Urothelium cell line (cell line): ENCODE measurements at regions not wholly inside any gene's neighbourhood (a gene's known extent, or its start where the extent isn't known, plus 50 kb on each side); places are given as distances from the start of the nearest gene placed in this dataset.
"Not testable (repeated sequence)": the region's sequence is repeated elsewhere in the genome, so short reads cannot be mapped to it uniquely, and the experiment has no call there.

Experiments
- DNase-seq: peaks from one replicate; pipeline ENCODE4 v3.0.0; 2011; ENCODE audit warnings: low spot score, mixed read lengths
- FAIRE-seq: peaks from 2 replicates; lab custom pipeline; 2011; peaks lifted over from hg19 to GRCh38; lab: Jason Lieb, UNC

- no peak for FAIRE-seq
Measured at GRCh38 chr4:12414181-12414812, 985.6 kb upstream of the HS3ST1 start.

GRCh38 chr4:12411072-12411471, 982.4 kb upstream of the HS3ST1 start:
- no peak for DNase-seq
- FAIRE-seq, result no peak

More at GRCh38 chr4:12414181-12414812, 985.6 kb upstream of the HS3ST1 start:
- no peak for DNase-seq

GRCh38 chr4:12409507-12410190, 981.0 kb upstream of the HS3ST1 start:
- FAIRE-seq (no peak), DNase-seq (peak; percentile 29)

GRCh38 chr4:12408364-12408763, 979.7 kb upstream of the HS3ST1 start:
- DNase-seq (no peak), FAIRE-seq (no peak)

- no peak for DNase-seq
- FAIRE-seq, result no peak
Measured at GRCh38 chr4:12403175-12403574, 974.5 kb upstream of the HS3ST1 start.

- DNase-seq (no peak), FAIRE-seq (no peak)
Measured at GRCh38 chr4:12399781-12400180, 971.1 kb upstream of the HS3ST1 start.

GRCh38 chr4:12393631-12394262, 965.1 kb upstream of the HS3ST1 start:
- FAIRE-seq, result no peak
- no peak for DNase-seq

- no peak for FAIRE-seq
Measured at GRCh38 chr4:12389604-12390003, 960.9 kb upstream of the HS3ST1 start.

GRCh38 chr4:12382567-12382966, 953.9 kb upstream of the HS3ST1 start:
- FAIRE-seq (no peak), DNase-seq (no peak)

More at GRCh38 chr4:12389604-12390003, 960.9 kb upstream of the HS3ST1 start:
- DNase-seq, result no peak

- FAIRE-seq (no peak), DNase-seq (no peak)
Measured at GRCh38 chr4:12379191-12379590, 950.5 kb upstream of the HS3ST1 start.

- FAIRE-seq, result no peak
Measured at GRCh38 chr4:12375805-12376204, 947.1 kb upstream of the HS3ST1 start.

GRCh38 chr4:12365869-12366268, 937.2 kb upstream of the HS3ST1 start:
- not testable (repeated sequence) for DNase-seq, FAIRE-seq

More at GRCh38 chr4:12375805-12376204, 947.1 kb upstream of the HS3ST1 start:
- DNase-seq, result no peak

- DNase-seq (no peak), FAIRE-seq (no peak)
Measured at GRCh38 chr4:12360391-12360790, 931.7 kb upstream of the HS3ST1 start.

- DNase-seq (no peak), FAIRE-seq (no peak)
Measured at GRCh38 chr4:12359420-12359819, 930.7 kb upstream of the HS3ST1 start.

- not testable (repeated sequence) for FAIRE-seq, DNase-seq
Measured at GRCh38 chr4:12333083-12333482, 904.4 kb upstream of the HS3ST1 start.

GRCh38 chr4:12324965-12325364, 896.3 kb upstream of the HS3ST1 start:
- FAIRE-seq, result no peak
- no peak for DNase-seq

- DNase-seq (peak; percentile 3), FAIRE-seq (no peak)
Measured at GRCh38 chr4:12319765-12320164, 891.1 kb upstream of the HS3ST1 start.

GRCh38 chr4:12304905-12305304, 876.2 kb upstream of the HS3ST1 start:
- FAIRE-seq (no peak), DNase-seq (no peak)

- DNase-seq, result no peak
- no peak for FAIRE-seq
Measured at GRCh38 chr4:12296366-12296765, 867.7 kb upstream of the HS3ST1 start.

GRCh38 chr4:12293906-12294525, 865.3 kb upstream of the HS3ST1 start:
- FAIRE-seq (no peak), DNase-seq (no peak)

- DNase-seq, result no peak
- FAIRE-seq, result no peak
Measured at GRCh38 chr4:12286351-12286750, 857.7 kb upstream of the HS3ST1 start.
